GM12892 (cell line): ENCODE measurements at regions not wholly inside any gene's neighbourhood (a gene's known extent, or its start where the extent isn't known, plus 50 kb on each side); places are given as distances from the start of the nearest gene placed in this dataset.

Source experiments
- POLR2A ChIP-seq: IDR thresholded peaks from 2 replicates; pipeline ENCODE4 v1.6.1; 2011; ENCODE audit warnings: low read depth, low read length, control low read depth
- TAF1 ChIP-seq: IDR thresholded peaks from 2 replicates; pipeline ENCODE4 v1.6.1; 2011; ENCODE audit warnings: low read depth, mild to moderate bottlenecking, control low read depth, low read length, borderline replicate concordance

DNA sequence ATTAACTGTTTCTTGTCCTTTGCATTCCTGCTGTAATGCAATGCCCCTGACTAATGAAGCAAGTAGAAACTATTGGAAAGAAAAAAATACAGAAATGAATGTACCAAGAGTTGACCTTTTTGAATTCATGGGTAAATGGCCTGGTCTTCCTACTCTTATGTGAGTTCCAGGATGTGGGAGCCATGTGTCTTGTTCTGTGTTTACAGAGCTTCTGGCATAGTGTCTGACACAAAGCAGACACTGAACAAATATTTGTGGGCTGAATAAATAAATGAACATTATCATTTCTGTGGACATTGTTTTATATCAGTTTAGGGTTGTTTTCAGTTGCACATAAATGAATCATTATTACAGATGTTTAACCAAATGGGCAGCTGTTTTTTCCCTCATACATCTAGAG, 155.5 kb downstream of the CD8B2 start:
- TF ChIP-seq TAF1: no peak
- no peak for TF ChIP-seq POLR2A
